Activated effector memory CD4-positive, alpha-beta T cell treated with Interleukin-2 at 50 U/mL for 16 hours (primary cell): ENCODE measurements at regions not wholly inside any gene's neighbourhood (a gene's known extent, or its start where the extent isn't known, plus 50 kb on each side); places are given as distances from the start of the nearest gene placed in this dataset.

ENCODE experiments used
- DNase-seq: peaks from one replicate; pipeline ENCODE4 v3.0.0-alpha.2; 2020

DNA sequence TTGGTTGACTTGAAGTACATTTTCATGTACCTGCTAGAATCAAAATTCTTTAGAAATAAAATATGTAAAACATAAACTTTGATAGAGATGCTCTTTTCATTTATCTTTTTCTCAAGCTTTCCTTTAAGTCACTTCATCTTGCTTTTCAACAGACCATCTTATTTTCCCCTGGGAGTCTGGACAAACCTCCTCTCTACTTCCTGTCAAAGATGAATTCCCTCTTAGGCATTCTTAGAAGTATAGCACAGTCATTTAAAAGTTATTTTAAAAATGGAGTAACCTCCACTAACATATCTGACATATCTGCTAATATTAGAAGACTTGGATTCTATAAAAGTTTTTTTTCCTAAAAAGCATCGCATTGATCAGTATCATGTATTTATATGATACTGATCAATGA is 84.8 kb upstream of the PAX6 start:
- DNase-seq = no peak

- no peak for DNase-seq
These were observed 76.1 kb upstream of the PAX6 start for GRCh38 chr11:31887180-31887579.

DNA sequence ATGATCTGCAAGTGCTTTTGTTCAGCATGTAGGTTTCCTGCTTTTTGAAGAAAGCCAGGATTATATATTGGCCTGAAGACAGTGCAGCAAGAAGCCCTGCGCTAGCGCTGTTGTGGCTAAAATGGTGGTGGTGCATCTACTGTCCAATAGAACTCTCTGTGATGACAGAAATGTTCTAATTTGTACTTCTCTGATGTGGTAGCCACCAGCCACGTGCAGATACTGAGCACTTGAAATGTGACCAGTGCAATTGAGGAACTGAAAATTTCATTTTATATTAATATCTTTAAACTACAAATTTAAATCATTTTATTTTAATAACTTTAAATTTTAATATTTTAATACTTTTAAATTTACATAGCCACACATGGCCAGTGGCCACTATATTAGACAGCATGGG is 73.0 kb upstream of the PAX6 start:
- no peak for DNase-seq

GRCh38 chr11:31883435-31883834 is 72.3 kb upstream of the PAX6 start:
- DNase-seq = no peak

- DNase-seq = no peak
These were observed 71.8 kb upstream of the PAX6 start for GRCh38 chr11:31882951-31883392.

DNA sequence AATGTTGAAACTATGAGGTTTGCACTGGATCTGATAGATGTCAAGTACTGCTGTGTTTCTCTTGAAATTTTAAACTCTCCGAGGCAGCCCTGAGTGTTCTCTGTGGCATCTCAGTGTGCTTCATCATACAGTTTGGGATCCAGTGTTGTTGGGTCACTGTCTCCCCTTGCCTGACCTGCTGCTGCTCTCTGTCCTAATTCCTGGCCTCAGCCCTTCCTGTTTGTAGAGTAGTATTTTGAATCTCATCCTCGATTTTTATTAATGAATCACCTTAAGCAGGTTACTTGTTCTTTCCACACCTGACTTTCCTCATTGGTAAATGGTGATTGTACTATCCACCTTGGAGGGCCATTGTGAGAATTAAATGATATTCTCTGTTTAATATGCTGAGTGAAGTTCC is 70.7 kb upstream of the PAX6 start:
- no peak for DNase-seq

DNA sequence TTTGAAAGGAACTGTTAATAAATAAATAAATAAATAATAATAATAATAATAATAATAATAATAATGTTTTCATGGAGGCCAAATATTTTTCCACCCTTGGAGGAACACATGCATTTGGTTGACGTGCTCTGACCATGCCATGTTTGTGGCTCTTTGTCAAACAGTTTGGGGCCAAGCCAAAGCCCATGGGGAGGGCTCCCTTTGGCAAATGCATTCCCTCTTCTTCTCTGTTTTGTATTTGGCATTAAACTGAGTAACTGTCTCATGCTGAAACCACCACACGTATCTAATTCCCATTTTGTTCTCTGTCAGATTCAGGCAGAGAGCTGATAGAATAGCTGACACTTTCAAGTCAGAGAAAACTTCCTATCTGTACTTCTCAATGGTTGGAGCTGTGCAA is 68.6 kb upstream of the PAX6 start:
- DNase-seq = no peak

DNA sequence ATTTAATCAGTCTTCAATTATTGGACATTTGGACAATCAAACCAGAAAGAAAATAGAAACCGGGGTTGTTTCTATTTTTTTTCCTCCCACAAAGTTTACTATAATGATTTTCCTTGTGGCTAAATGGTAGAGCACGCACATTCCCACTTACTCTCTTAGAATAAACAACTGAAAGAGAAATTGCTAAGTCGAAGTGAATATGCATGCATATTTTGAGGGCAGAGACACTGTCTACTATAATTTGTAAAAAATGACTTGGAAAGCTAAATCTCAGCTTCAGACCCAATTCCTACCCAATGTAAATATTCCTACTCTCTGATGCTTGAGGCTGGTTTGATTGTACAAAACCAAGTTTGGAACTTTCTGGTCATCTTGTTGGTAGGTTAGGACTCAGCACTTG is 66.7 kb upstream of the PAX6 start:
- DNase-seq = no peak

DNA sequence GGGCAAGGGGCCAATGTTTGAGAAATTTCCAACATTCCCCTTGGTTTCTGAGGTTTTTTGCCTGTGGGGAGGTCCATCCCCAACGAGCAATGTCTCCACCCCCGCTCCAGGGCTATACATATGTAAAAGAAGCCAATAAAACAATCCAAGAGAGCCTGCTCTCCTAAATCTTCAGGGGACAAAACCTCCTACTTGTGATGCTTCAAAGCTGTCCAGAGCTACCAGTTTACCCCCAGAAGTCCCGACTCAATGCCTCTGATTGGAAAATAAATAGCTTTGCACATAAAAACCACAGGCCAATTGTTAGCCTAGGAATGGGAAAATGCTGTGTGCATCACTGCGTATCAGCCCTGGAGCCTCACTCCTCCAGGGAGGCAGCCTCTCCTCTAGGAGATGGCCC is 66.0 kb upstream of the PAX6 start:
- DNase-seq = no peak

DNA sequence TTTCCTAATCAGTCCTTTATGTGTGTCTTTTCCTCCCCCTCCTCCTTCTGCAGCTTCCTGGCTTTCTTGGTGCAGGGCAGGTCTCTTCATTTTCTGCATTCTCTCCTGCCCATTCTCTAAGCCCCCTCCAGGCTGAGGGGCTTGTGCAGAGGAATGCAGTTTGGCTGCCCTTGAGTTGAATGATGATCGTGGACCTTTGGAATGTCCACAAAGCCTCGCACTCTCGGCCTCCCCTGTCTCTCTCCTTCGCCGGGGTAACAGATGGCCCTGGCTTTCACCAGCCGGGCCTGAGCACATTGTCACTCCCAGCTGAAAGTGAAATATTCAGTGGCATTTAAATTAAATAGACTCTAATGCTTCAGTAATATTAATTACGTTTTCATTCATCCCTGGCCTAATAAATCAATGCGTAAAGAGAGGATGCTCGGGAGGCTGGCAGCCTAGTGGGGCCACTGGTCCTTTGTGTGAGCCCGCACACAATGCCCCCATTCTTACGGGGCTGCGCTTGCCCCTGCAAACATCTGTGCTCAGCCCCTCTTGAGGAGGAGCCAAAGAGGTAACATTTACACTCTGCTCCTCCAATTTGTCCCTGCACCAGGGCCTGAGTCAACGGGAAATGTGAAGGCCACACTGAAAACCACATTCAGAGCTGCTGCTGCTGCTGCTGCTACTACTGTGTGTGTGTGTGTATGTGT is 64.9 kb upstream of the PAX6 start:
- DNase-seq = no peak

DNA sequence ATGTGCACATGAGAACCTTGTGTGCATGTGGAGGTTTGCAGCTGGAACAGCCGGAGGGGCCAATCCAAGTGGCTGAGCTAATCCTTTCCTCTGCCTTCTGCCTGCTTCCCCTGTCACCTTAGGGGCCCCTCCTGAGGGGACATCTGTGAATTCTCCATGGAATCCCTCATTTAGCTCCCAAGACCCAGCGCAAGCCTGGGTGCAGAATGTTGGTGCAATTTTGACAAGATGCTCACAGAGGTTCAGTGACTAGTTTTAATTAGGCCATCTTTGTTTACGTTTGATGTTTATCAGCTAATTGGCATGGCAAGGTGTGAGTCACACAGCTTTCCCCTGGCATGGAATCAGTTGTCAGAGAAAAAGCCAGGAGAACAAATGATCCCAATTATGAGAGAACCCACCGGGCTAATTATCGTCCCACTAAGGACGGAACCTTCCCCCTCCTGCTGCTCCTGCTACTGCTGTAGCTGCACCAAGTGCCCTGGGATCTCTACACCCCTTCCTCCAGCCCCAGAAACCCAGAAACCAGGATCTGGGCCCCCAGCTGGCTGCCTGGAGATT is 63.6 kb upstream of the PAX6 start:
- no peak for DNase-seq

DNA sequence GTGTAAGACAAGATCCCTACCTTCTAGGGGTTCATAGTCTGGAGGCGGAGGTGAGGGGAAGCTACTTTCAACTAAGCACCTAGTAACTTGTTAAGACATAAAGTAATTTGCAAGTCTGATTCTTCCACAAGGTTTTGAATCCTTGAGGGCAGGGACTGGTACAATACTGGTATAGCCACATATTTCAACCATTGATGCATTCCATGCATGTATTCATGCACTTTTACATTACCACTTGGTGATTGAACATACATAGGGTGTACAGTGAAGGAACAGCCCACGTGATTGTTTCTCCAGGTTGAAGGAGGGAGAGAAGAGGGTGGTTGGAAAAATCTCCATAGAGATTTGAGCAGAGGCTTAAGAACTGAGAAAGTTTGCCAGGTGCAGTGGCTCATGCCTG is 62.0 kb upstream of the PAX6 start:
- DNase-seq = no peak

- DNase-seq = no peak
These were observed 60.9 kb upstream of the PAX6 start for GRCh38 chr11:31872076-31872443.

- no peak for DNase-seq
These were observed 60.4 kb upstream of the PAX6 start for GRCh38 chr11:31871310-31872075.

- DNase-seq = no peak
These were observed 59.6 kb upstream of the PAX6 start for GRCh38 chr11:31870609-31871309.

GRCh38 chr11:31869986-31870385 is 58.9 kb upstream of the PAX6 start:
- no peak for DNase-seq

DNA sequence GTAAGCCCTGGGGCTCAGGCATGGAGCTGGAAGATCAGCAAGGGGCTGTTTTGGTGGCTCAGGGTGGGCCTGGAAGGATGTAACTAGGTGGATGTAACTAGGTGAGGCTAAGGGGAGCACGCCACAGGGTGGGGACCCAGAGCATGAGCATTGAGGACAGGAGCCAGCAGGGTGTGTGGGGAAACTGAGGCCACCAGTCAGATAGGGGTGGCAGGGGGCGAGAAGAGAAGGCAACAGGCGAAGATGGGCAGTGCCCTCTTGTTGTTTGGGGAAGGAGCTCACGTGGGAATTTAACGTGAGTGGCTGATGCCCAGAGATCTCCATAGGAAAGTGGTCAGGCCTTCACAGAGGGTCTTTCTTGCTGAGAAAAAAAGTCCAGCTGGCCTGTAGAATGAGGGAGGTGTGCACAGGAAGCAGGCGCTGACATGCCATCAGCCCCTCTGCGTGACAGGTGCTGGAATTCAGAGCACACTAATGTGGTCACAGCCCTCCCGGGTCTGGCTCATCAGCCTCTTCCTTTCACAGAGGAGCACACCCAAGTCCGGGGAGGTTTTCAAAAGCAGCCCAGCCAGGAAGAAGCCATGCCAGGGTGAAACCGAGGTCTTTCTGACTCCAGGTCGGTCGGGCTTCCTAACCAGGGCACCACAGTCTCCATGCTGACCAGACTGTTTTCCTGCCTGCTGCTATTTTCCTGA is 54.6 kb upstream of the PAX6 start:
- DNase-seq = no peak

- DNase-seq = no peak
These were observed 52.2 kb upstream of the PAX6 start for GRCh38 chr11:31863170-31863832.

DNA sequence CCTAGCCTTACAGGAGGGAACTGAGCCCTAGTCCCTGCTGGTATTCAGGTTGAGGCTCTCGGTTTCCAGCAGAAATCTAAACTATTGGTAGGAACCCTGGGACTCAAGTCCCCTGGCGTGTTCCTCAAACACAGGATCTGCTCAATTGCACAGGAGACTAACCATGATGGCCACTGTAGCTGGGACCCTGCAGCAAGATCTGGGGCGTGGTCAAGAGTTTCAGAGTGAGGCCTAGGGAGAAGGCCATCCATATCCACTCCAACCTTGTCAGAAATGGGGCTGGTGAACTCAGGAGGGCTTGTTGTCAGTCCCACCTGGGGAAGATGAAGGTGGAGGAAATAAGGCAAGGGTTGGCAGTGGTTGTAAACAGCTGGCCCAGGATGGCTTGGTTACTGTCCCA is 49.9 kb upstream of the PAX6 start:
- no peak for DNase-seq
